Mucosa of stomach (tissue), 1 donor: ENCODE measurements at regions not wholly inside any gene's neighbourhood (a gene's known extent, or its start where the extent isn't known, plus 50 kb on each side); places are given as distances from the start of the nearest gene placed in this dataset.

Source experiments
- H3K27me3 ChIP-seq: one replicate; pipeline ENCODE4 v1.7.0; 2013; ENCODE audit warnings: mild to moderate bottlenecking, low read length; ENCODE audit not compliant: control insufficient read depth, insufficient read depth
- H3K36me3 ChIP-seq: one replicate; pipeline ENCODE4 v1.7.0; 2013; ENCODE audit warnings: low read length; ENCODE audit not compliant: control insufficient read depth, insufficient read depth
- H3K4me1 ChIP-seq: one replicate; pipeline ENCODE4 v1.7.0; 2013; ENCODE audit warnings: mild to moderate bottlenecking, low read length; ENCODE audit not compliant: control insufficient read depth, insufficient read depth
- H3K4me3 ChIP-seq: one replicate; pipeline ENCODE4 v1.7.0; 2013; ENCODE audit warnings: low read length
- H3K9ac ChIP-seq: one replicate; pipeline ENCODE4 v1.7.0; 2013; ENCODE audit warnings: mild to moderate bottlenecking, low read length, moderate library complexity
- H3K9me3 ChIP-seq: one replicate; pipeline ENCODE4 v1.7.0; 2013; ENCODE audit warnings: mild to moderate bottlenecking, low read length, moderate library complexity; ENCODE audit not compliant: control insufficient read depth
- donor health status: Pancreatic carcinoma.

DNA sequence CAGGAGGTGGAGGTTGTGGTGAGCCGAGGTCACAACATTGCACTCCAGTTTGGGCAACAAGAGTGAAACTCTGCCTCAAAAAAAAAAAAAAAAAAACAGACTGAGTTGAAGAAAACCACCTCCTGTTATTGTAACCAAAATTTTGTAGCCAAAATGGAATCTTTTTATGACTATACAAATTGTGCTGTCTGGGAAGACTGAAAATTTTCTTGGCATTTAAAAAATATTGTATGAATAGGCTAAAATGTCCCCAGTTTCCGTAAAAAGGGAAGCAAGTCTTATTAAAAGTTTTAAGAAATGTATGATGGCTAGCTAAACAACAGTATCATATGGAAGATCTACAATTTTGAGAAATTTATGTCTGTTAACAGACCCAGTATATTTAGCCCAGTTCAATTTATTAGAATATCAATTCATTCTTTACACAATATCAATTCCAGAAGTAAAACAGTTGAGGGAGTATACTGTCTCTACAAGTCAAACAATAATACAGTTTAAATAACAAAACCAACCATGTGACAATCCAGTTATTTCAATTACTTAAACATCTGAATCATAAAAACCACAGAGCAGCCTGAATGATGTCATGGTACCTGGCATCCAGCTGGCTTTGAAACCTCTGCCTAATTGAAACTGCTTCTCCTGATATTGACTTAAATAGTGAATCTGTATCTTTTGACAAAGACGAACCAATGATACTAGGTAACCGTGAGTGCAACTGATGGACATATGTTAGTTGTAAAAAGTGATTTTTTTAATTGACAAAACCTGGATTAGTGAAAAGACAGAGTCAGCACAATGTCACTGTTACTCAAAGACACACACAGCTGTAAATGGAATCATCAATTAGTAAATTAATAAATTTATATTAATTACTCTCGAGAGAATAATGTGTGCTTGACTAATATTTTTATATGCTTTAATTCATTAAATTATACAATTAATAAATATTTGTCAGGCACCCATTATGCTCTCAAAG lies 166.6 kb upstream of the MARCKS start:
- Histone ChIP-seq H3K36me3 (no peaks in the 10 kb centered on the region), H3K27me3 (no peaks in the 10 kb centered on the region), H3K9ac (no peak overlapping the region), H3K9me3 (no peaks in the 10 kb centered on the region), H3K4me1 (peaks cover 13% of the 10 kb centered on the region), H3K4me3 (no peak overlapping the region)

DNA sequence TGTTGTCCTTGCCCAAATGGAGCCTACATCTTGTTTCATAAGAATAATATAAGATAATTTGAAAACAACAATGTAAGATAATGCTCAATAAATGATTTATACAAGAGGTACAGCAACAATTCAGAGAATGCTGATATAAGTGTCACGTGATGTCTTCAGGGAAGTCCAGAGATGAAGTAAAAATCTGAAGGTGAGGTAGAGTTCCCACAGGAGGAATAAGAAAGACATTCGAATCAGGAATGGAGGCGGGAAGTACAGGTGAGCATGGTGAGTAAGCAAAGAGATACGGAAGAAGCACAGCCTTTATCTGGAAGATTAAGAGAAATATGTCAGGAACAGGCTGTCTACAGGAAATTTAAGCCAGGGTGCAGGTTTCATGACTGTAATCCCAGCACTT lies 165.9 kb upstream of the MARCKS start:
- Histone ChIP-seq H3K27me3 (no peaks in the 10 kb centered on the region), H3K4me1 (peaks cover 13% of the 10 kb centered on the region), H3K9me3 (no peaks in the 10 kb centered on the region), H3K9ac (no peak overlapping the region), H3K4me3 (no peak overlapping the region), H3K36me3 (no peaks in the 10 kb centered on the region)

DNA sequence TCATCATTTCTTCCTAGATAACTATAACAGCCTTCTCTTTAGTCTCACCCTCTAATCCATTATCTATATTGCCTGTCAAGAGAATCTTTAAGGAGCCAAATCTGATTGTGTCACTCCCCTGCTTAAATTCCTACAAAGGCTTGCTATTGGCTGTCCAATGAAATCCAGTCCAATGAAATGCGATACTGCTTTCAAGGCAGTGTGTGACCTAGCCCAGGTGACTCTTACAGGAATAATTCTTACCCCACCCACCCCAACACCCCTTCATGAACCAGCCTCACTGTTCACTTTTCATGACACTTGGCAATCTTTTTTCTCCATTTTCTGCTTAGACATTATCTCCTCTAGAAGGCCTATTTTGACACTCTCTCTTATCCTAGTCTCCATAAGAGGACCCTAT lies 163.3 kb upstream of the MARCKS start:
- Histone ChIP-seq H3K4me3 (no peak overlapping the region), H3K9me3 (no peaks in the 10 kb centered on the region)

DNA sequence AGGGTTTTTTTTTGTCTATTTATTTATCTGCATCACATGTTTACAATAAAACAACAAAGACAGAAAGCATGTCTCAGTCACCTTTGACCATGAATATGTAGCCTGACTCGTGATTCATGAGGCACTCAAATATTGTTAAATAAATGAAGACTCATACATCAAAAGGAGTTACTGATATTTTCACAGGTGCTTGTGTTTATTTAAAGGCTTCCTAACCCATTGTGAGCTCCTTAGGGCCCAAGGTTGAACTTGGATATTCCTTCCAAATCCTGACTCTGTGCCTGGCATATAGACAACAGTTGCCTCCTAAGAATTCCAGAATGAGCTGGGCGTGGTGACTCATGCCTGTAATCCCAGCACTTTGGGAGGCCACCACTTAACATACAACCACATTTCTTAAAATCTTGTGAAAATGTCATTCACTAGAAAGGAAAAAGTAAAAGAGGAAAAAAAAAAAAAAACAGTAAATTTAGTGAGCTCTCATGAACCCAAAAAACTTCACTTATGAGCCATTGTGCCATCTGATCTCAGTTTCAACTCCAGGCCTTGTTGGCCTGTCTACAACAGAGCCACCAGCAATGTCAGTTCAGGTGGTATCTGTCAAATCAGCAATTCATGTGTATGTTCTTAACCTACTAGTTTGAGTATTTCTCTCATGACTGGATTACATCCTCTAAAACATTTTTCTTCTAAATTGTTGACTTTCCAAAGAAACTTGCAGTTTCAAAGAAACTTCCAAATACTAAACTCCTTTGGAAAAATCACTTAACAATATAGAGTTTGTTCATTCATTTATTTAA lies 162.7 kb upstream of the MARCKS start:
- Histone ChIP-seq H3K4me3 (no peak overlapping the region), H3K27me3 (no peaks in the 10 kb centered on the region), H3K9me3 (no peaks in the 10 kb centered on the region), H3K9ac (no peak overlapping the region), H3K4me1 (peaks cover 8% of the 10 kb centered on the region), H3K36me3 (no peaks in the 10 kb centered on the region)

More for the DNA sequence above, 163.3 kb upstream of the MARCKS start:
- Histone ChIP-seq H3K27me3 (no peaks in the 10 kb centered on the region), H3K9ac (no peak overlapping the region), H3K4me1 (peaks cover 8% of the 10 kb centered on the region), H3K36me3 (no peaks in the 10 kb centered on the region)

DNA sequence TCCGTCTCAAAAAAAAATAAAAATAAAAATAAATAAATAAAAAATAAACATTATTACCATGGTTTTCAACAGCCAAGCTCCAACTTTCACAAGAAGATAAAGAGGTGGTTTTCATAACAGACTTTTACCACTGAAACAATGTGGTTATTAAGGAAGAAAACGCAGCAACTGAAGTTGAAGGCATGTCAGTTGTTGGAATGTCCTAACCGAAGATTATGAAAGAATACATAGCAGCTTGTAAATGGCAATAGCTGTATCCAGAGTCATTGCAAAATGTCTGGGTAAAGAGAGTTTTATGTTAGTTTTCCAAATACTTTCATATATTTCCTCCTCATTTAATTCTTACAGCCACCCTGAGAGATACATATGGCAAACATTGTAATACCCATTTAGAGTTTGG lies 161.6 kb upstream of the MARCKS start:
- Histone ChIP-seq H3K36me3 (no peaks in the 10 kb centered on the region), H3K4me1 (peaks cover under 1% of the 10 kb centered on the region), H3K27me3 (no peaks in the 10 kb centered on the region), H3K9ac (no peak overlapping the region), H3K9me3 (no peaks in the 10 kb centered on the region), H3K4me3 (no peak overlapping the region)

DNA sequence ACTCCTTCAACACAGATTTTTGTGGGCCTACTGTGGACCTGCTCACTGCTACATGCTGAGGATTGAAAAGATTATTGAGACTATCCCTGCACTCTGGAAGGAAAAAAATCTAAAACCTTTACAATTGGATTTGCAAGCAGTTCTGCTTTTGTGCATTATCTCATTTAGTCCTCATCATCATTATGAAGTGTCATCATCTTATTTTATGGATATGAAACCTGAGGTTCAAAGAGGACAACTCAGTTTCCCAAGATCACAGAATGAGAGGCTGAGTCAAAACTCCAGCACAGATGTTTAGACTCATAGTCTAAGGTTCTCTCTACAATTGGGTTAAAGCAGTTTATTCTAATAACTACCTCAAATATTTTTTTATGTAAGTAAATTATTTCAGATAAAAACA lies 160.2 kb upstream of the MARCKS start:
- Histone ChIP-seq H3K36me3 (no peaks in the 10 kb centered on the region), H3K9ac (no peak overlapping the region), H3K27me3 (no peaks in the 10 kb centered on the region)

DNA sequence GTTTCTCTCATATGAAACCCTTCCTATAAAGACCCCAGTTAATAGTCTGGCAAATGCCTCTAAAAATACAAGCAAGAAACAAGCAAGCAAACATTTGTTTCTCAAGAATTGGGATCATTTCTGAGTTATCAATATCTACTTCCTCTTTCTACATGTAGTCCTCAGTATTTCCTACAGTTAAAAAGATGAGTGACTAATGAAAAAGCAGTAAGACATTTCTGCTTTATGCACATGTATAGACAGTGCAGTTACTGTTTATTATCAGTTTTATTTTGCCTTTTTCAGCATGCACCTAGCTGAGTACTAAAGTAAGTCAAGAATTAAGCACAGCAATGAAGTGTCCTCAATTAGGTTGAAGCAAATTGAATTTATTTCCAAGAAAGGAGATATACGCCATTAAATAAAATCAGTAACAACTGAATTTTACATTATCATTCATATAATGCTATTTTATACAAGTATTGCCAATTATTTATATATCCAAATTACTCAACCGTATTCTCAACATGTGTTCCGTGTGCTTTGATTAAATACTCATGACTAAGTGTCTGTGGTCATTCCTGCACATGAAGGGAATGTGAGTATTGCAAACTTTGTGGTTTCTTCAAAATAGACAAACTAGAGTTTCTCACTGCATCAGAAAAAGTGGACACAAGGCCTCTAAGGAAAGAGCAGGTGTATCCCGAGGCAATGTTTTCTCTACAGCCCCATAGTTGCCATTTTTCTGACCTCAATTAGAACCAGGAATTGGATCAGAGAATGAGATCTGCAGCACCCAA lies 159.3 kb upstream of the MARCKS start:
- Histone ChIP-seq H3K4me1 (peaks cover 10% of the 10 kb centered on the region), H3K9me3 (no peaks in the 10 kb centered on the region), H3K4me3 (no peak overlapping the region), H3K27me3 (no peaks in the 10 kb centered on the region), H3K9ac (no peak overlapping the region), H3K36me3 (no peaks in the 10 kb centered on the region)

More for the DNA sequence above, 160.2 kb upstream of the MARCKS start:
- Histone ChIP-seq H3K4me3 (no peak overlapping the region), H3K9me3 (no peaks in the 10 kb centered on the region), H3K4me1 (peaks cover 10% of the 10 kb centered on the region)

DNA sequence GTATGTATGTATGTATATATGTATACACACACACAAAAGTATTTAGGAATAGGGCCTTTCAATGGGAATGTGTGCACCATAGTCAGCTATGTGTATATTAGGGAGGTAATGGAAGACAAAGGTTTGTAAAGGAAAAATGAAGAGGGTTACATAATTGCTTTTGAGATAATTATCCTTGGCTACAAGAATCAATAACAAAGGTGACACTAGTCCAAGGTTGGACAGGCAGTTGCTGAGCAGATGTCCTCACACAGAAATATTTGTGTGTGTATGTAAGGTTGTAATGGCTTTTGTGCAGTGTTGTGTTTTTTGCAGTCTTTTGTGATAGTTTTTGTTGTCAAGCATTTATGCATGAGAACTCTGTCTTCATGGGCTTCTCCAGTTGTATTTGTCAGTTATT lies 157.9 kb upstream of the MARCKS start:
- H3K9me3 ChIP-seq = no peaks in the 10 kb centered on the region
- H3K36me3 ChIP-seq = no peaks in the 10 kb centered on the region
- no peak overlapping the region for H3K9ac ChIP-seq
- peaks cover 10% of the 10 kb centered on the region for H3K4me1 ChIP-seq
- no peaks in the 10 kb centered on the region for H3K27me3 ChIP-seq
- no peak overlapping the region for H3K4me3 ChIP-seq

DNA sequence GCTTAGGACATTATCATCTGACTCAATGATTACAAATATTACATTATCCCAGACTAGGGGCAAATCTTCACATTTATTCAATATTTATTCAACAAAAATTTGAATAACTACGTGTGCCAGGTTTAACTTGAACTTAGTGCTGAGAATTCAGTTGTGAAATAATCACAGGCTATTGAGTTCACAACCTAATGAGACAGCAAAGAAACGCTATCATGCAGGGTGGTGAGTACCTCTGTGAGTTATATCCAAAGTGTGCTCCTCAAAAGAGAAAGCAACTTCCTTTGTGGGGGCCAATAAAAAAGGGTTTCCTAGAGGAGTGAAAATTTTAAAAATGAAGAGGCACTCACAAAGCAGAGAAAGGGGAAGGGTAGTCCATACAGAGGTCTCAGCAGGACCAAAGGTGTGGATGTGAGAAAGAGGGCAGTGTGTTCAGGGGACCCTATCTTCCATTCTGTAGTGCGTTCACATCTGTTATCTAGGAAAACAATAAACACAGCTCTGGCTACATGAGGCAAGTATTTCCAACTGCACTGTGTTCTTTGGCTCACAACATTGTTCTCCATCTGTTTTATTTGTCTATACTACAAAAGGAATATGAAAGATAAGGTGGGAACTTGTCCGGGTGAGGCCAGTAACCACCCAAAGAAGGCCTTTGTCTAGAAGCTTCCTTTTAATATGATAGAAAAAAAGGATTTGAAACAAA lies 155.4 kb upstream of the MARCKS start:
- Histone ChIP-seq H3K27me3 (no peaks in the 10 kb centered on the region), H3K9me3 (no peaks in the 10 kb centered on the region), H3K4me1 (peaks cover 10% of the 10 kb centered on the region), H3K9ac (no peak overlapping the region), H3K4me3 (no peak overlapping the region), H3K36me3 (no peaks in the 10 kb centered on the region)

DNA sequence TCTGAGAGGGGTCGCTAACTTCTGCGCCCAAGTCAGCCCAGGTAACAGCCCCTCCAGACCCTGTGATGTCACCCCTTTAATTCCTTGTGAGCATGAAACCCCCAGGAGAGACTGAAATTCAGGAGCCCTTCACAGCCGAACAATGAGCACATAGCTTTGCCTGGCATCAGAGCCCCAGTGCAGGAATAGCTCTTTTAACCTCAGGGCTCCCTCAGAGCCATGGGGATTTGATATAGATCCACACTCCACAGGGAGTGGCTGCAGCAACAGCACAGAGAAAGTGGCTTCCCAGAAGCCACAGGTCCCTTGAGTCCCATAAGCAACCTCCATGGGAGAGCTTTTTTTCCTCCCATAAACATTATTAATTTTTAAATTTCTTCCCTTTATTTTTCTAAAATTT lies 150.0 kb upstream of the MARCKS start:
- Histone ChIP-seq H3K9me3 (no peaks in the 10 kb centered on the region), H3K4me1 (no peaks in the 10 kb centered on the region), H3K4me3 (no peak overlapping the region), H3K9ac (no peak overlapping the region), H3K27me3 (no peaks in the 10 kb centered on the region), H3K36me3 (no peaks in the 10 kb centered on the region)

DNA sequence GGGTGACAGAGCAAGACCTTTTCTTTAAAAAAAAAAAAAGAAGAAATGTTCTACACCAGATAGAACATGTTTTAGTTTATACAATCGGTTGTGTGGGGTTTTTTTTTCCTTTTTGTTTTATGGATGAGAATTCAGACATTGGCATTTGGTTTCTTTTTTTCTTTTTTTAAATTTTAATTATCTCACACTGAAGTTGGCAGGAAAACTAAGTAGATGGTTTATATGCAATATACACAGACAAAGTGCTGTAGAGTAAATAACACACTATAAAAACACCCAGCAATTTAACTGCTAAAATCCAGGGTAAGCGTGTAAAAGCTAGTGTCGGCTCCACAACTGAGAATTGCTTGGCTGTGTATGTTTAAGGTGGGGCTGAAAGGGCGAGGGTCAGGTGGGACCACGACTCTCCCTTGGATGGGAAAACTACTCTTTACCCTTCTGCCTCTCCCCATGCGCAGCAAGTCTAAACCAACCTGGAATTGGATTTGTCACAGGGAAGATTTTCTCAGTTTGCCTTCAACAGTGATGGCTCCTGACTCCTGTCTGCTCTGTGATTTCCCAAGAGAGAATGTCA lies 147.1 kb upstream of the MARCKS start:
- H3K4me3 ChIP-seq = no peak overlapping the region
- no peaks in the 10 kb centered on the region for H3K9me3 ChIP-seq
- no peak overlapping the region for H3K9ac ChIP-seq
- H3K27me3 ChIP-seq = no peaks in the 10 kb centered on the region
- H3K36me3 ChIP-seq = no peaks in the 10 kb centered on the region
- no peaks in the 10 kb centered on the region for H3K4me1 ChIP-seq
